ENCODE measurements at regions not wholly inside any gene's neighbourhood (a gene's known extent, or its start where the extent isn't known, plus 50 kb on each side); places are given as distances from the start of the nearest gene placed in this dataset.

DNA sequence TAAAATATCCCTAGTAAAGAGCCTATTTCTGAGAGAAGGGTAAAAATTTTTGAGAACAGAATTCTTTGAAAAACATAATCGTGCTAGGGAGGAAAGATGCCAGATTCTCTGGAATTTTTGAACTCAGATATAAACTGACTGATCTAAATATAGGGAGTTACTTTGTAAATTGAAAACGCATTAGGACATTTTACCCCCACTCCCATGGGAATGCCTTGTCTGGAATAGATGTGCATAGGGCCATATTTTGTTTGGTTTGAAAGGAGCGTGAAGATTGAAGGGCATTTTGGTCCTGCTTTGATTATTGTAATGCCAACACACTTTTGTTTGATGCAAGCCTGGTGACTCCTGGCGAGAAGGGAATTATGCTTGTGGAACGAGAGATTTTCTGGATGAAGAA is 158.7 kb upstream of the DPP10 start:
- 19% methylated on average over 5 of the region's 5 CpGs for WGBS (ENCODE audit: missing lambda C conversion rate)
- CTCF ChIA-PET, result interaction anchor here (0.6 kb wide), 1 partner anchor 588 kb away, joined by 3 read pairs; no protein-coding TSS in a partner anchor
- POLR2A ChIA-PET, result no interaction called here
- Histone ChIP-seq H3K4me2 (no peak overlapping the region), H3K9me3 (no peaks in the 10 kb centered on the region), H3K4me1 (no peaks in the 10 kb centered on the region), H3K27ac (no peak overlapping the region), H3K4me3 (no peak overlapping the region)
- DNase-seq (ENCODE audit: low read depth in 1 of 2, low spot score in 1 of 2) (no peak), FAIRE-seq (no peak), ATAC-seq (no peak)
- no peak for TF ChIP-seq NPAS2 (CRISPR knock-in tag; IDR thresholded peaks at IDR 0.05; ENCODE audit: borderline replicate concordance)
- no peak for TF ChIP-seq RAD21 (conservative IDR thresholded peaks at IDR 0.05 in 1 of 2, IDR thresholded peaks at IDR 0.05 in 1 of 2)
- no peak for TF ChIP-seq HOXA7 (CRISPR knock-in tag; IDR thresholded peaks at IDR 0.05)
- TF ChIP-seq NR3C1 (IDR thresholded peaks at IDR 0.05), result no peak
- no peak for TF ChIP-seq CEBPB (IDR thresholded peaks at IDR 0.05)
- no peak for TF ChIP-seq ZFP36 (IDR thresholded peaks at IDR 0.05; ENCODE audit: borderline replicate concordance, partially characterized antibody)
- no peak for TF ChIP-seq TFCP2L1 (CRISPR knock-in tag; IDR thresholded peaks at IDR 0.05)
- TF ChIP-seq FOXS1 (CRISPR knock-in tag; IDR thresholded peaks at IDR 0.05), result no peak
- no peak for TF ChIP-seq SMC3 (IDR thresholded peaks at IDR 0.05)
- TF ChIP-seq MAFK (IDR thresholded peaks at IDR 0.05; ENCODE audit: partially characterized antibody), result no peak
- no peak for TF ChIP-seq JUN (IDR thresholded peaks at IDR 0.05)
- no peak for TF ChIP-seq CBX8 (IDR thresholded peaks at IDR 0.05)
- no peak for TF ChIP-seq EHF (CRISPR knock-in tag; IDR thresholded peaks at IDR 0.05)
- TF ChIP-seq RARB (CRISPR knock-in tag; IDR thresholded peaks at IDR 0.05), result no peak
- no peak for TF ChIP-seq HOXB5 (CRISPR knock-in tag; IDR thresholded peaks at IDR 0.05)

GRCh38 chr2:114286438-114286837 is 156.0 kb upstream of the DPP10 start:
- no peak for TF ChIP-seq FOXS1 (CRISPR knock-in tag; IDR thresholded peaks at IDR 0.05)
- no peak for TF ChIP-seq KDM1A (IDR thresholded peaks at IDR 0.05; ENCODE audit: low read depth)
- no peak for TF ChIP-seq ZFP36 (IDR thresholded peaks at IDR 0.05; ENCODE audit: borderline replicate concordance, partially characterized antibody)
- no peak for TF ChIP-seq EHF (CRISPR knock-in tag; IDR thresholded peaks at IDR 0.05)
- TF ChIP-seq, protein P1, sequence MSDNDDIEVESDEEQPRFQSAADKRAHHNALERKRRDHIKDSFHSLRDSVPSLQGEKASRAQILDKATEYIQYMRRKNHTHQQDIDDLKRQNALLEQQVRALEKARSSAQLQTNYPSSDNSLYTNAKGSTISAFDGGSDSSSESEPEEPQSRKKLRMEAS (IDR thresholded peaks at IDR 0.05), result no peak
- TF ChIP-seq PHF8 (IDR thresholded peaks at IDR 0.05; ENCODE audit: borderline replicate concordance, low read depth), result no peak
- TF ChIP-seq GATA3 (IDR thresholded peaks at IDR 0.05; ENCODE audit: borderline replicate concordance), result no peak
- no peak for TF ChIP-seq RNF2 (IDR thresholded peaks at IDR 0.05; ENCODE audit: borderline replicate concordance, low read depth)
- no peak for TF ChIP-seq EP300 (IDR thresholded peaks at IDR 0.05)
- no peak for TF ChIP-seq MAFK (IDR thresholded peaks at IDR 0.05; ENCODE audit: partially characterized antibody)
- TF ChIP-seq, protein P2, sequence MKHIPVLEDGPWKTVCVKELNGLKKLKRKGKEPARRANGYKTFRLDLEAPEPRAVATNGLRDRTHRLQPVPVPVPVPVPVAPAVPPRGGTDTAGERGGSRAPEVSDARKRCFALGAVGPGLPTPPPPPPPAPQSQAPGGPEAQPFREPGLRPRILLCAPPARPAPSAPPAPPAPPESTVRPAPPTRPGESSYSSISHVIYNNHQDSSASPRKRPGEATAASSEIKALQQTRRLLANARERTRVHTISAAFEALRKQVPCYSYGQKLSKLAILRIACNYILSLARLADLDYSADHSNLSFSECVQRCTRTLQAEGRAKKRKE (CRISPR knock-in tag; IDR thresholded peaks at IDR 0.05; ENCODE audit: low read depth), result no peak
- no peak overlapping the region for H3K4me2 ChIP-seq
- no peaks in the 10 kb centered on the region for H3K4me1 ChIP-seq
- 10% methylated on average over 8 of the region's 8 CpGs for WGBS (ENCODE audit: missing lambda C conversion rate)
- no peak for ATAC-seq
- POLR2A ChIA-PET, result no interaction called here
- H3K27ac ChIP-seq, result no peak overlapping the region
- H3K9me3 ChIP-seq, result no peaks in the 10 kb centered on the region
- FAIRE-seq, result no peak
- CTCF ChIA-PET, result no interaction called here
- H3K4me3 ChIP-seq, result no peak overlapping the region
- no peak for DNase-seq (ENCODE audit: low read depth in 1 of 2, low spot score in 1 of 2)

DNA sequence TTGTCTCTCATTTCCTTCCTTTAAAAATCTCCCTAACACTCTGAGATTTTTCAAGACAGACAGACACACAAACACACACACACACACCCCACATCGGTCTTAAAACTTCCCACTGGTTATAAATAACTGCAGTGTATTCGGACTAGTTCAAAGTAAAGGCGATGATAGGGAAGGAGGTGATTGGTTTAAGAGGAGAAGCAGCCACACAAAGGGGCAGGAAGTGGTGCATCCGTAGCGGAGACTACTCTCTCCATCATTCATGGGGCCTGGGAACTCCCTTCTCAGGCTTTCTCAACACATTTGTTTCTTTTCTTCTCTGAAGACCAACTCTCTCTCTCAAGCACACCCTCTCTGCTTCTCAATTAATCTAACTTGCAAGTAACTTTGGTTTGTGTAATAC is 149.1 kb upstream of the DPP10 start:
- no peak for ATAC-seq
- ChIA-PET CTCF (interaction anchor here (0.8 kb wide), 1 partner anchor 35 kb away, joined by 3 read pairs; no protein-coding TSS in a partner anchor), POLR2A (no interaction called here)
- DNase-seq (ENCODE audit: low read depth in 1 of 2, low spot score in 1 of 2), result no peak
- Histone ChIP-seq H3K4me2 (no peak overlapping the region), H3K4me1 (no peaks in the 10 kb centered on the region), H3K9me3 (no peaks in the 10 kb centered on the region), H3K4me3 (no peak overlapping the region), H3K27ac (no peak overlapping the region)
- FAIRE-seq, result no peak
- no peak for TF ChIP-seq JUN (IDR thresholded peaks at IDR 0.05)
- no peak for TF ChIP-seq RFX5 (IDR thresholded peaks at IDR 0.05)
- TF ChIP-seq CHD2 (IDR thresholded peaks at IDR 0.05; ENCODE audit: low read length, partially characterized antibody), result no peak
- no peak for TF ChIP-seq POLR2A (IDR thresholded peaks at IDR 0.05; ENCODE audit: low read length)
- no peak for TF ChIP-seq MAFK (IDR thresholded peaks at IDR 0.05; ENCODE audit: partially characterized antibody)
- TF ChIP-seq, protein P3, sequence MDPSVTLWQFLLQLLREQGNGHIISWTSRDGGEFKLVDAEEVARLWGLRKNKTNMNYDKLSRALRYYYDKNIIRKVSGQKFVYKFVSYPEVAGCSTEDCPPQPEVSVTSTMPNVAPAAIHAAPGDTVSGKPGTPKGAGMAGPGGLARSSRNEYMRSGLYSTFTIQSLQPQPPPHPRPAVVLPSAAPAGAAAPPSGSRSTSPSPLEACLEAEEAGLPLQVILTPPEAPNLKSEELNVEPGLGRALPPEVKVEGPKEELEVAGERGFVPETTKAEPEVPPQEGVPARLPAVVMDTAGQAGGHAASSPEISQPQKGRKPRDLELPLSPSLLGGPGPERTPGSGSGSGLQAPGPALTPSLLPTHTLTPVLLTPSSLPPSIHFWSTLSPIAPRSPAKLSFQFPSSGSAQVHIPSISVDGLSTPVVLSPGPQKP (IDR thresholded peaks at IDR 0.05; ENCODE audit: low read depth, low read length), result no peak
- no peak for TF ChIP-seq EHF (CRISPR knock-in tag; IDR thresholded peaks at IDR 0.05)
- no peak for TF ChIP-seq BCL3 (IDR thresholded peaks at IDR 0.05)
- TF ChIP-seq TFCP2L1 (CRISPR knock-in tag; IDR thresholded peaks at IDR 0.05), result no peak
- TF ChIP-seq HDAC2 (IDR thresholded peaks at IDR 0.05), result no peak
- TF ChIP-seq HES2 (IDR thresholded peaks at IDR 0.05), result no peak
- no peak for TF ChIP-seq FOXS1 (CRISPR knock-in tag; IDR thresholded peaks at IDR 0.05)
- no peak for TF ChIP-seq RCOR1 (IDR thresholded peaks at IDR 0.05; ENCODE audit: low read depth, low read length)
- no peak for TF ChIP-seq CBX8 (IDR thresholded peaks at IDR 0.05)
- no peak for TF ChIP-seq HEYL (CRISPR knock-in tag; IDR thresholded peaks at IDR 0.05)
- no peak for TF ChIP-seq KDM1A (IDR thresholded peaks at IDR 0.05; ENCODE audit: low read depth)
- WGBS (ENCODE audit: missing lambda C conversion rate), result 45% methylated on average over 5 of the region's 5 CpGs

Data from A549 (cell line).